ENCODE measurements at regions not wholly inside any gene's neighbourhood (a gene's known extent, or its start where the extent isn't known, plus 50 kb on each side); places are given as distances from the start of the nearest gene placed in this dataset.

GRCh38 chr7:51481421-51481820 is 164.8 kb upstream of the COBL start:
- TF ChIP-seq CTCF (IDR thresholded peaks at IDR 0.05) (no peak), POLR2A (IDR thresholded peaks at IDR 0.05) (no peak)

Data from sigmoid colon (tissue), 3 donors.